NCI-H1105 treated with DMSO at 0.1 percent for 48 hours (cell line): ENCODE measurements at regions not wholly inside any gene's neighbourhood (a gene's known extent, or its start where the extent isn't known, plus 50 kb on each side); places are given as distances from the start of the nearest gene placed in this dataset.
"Not testable (repeated sequence)": the region's sequence is repeated elsewhere in the genome, so short reads cannot be mapped to it uniquely, and the experiment has no call there.

Experiments used
- DNase-seq: peaks from one replicate; lab custom pipeline; 2025; lab: John Stamatoyannopoulos, UW

- no peak for DNase-seq
Observed at GRCh38 chr5:6076341-6077239, 301.8 kb downstream of the MED10 start.

GRCh38 chr5:6072488-6072887 lies 305.9 kb downstream of the MED10 start:
- not testable (repeated sequence) for DNase-seq

GRCh38 chr5:6069496-6070185 lies 308.7 kb downstream of the MED10 start:
- no peak for DNase-seq

GRCh38 chr5:6066016-6066415 lies 312.3 kb downstream of the MED10 start:
- no peak for DNase-seq

- DNase-seq, result no peak
Observed at GRCh38 chr5:6059137-6059800, 319.1 kb downstream of the MED10 start.

- DNase-seq, result no peak
Observed at GRCh38 chr5:6058055-6058715, 320.2 kb downstream of the MED10 start.

- no peak for DNase-seq
Observed at GRCh38 chr5:6056280-6056679, 322.1 kb downstream of the MED10 start.

GRCh38 chr5:6049662-6050061 lies 328.7 kb downstream of the MED10 start:
- no peak for DNase-seq

- no peak for DNase-seq
Observed at GRCh38 chr5:6048746-6049145, 329.6 kb downstream of the MED10 start.

- DNase-seq, result no peak
Observed at GRCh38 chr5:6046296-6046967, 331.9 kb downstream of the MED10 start.

GRCh38 chr5:6043491-6044310 lies 334.6 kb downstream of the MED10 start:
- no peak for DNase-seq

- no peak for DNase-seq
Observed at GRCh38 chr5:6041977-6042550, 336.3 kb downstream of the MED10 start.

GRCh38 chr5:6039111-6039510 lies 339.2 kb downstream of the MED10 start:
- DNase-seq, result no peak

GRCh38 chr5:6036006-6036405 lies 342.3 kb downstream of the MED10 start:
- no peak for DNase-seq

GRCh38 chr5:6029811-6030271 lies 348.5 kb downstream of the MED10 start:
- DNase-seq, result no peak

GRCh38 chr5:6026766-6027406 lies 351.5 kb downstream of the MED10 start:
- DNase-seq, result no peak

GRCh38 chr5:6019612-6020011 lies 358.7 kb downstream of the MED10 start:
- no peak for DNase-seq

- no peak for DNase-seq
Observed at GRCh38 chr5:6013506-6013905, 364.8 kb downstream of the MED10 start.

- DNase-seq, result no peak
Observed at GRCh38 chr5:6011199-6011598, 367.1 kb downstream of the MED10 start.

- DNase-seq, result no peak
Observed at GRCh38 chr5:6006838-6007314, 371.5 kb downstream of the MED10 start.
